HL-60/S4 (cell line): ENCODE measurements at regions not wholly inside any gene's neighbourhood (a gene's known extent, or its start where the extent isn't known, plus 50 kb on each side); places are given as distances from the start of the nearest gene placed in this dataset.

Experiments
- in situ Hi-C: fragments of 300-500 bp; cut with MboI; formaldehyde crosslinking; loops from 2 replicates; pipeline ENCODE4 v1.14.3; 2022; ENCODE audit warnings: low sequenced_read_pairs

GRCh38 chr7:25979605-25980004, 172.4 kb upstream of the NFE2L3 start:
- in situ Hi-C loops = no loop called here

GRCh38 chr7:25982684-25983083, 169.3 kb upstream of the NFE2L3 start:
- in situ Hi-C loops = no loop called here

DNA sequence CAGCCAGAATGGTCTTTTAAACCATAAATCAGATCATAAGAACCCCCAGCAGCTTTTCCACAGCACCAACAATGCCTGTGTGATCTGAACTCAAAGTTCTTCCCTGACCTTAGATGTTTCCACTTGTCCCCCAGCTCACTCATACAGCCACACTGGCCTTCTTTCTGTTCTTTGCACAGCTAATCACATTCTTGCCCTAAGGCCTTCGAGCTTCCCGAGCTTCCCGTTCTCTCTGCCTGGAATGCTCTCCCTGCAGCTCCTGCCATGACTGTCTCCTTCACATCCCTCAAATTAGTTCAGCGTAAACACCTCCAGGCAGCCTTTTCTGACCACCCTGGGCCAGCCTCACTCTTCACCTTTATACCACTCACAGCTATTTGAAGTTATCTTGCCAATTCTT, 166.8 kb upstream of the NFE2L3 start:
- in situ Hi-C loops = no loop called here

DNA sequence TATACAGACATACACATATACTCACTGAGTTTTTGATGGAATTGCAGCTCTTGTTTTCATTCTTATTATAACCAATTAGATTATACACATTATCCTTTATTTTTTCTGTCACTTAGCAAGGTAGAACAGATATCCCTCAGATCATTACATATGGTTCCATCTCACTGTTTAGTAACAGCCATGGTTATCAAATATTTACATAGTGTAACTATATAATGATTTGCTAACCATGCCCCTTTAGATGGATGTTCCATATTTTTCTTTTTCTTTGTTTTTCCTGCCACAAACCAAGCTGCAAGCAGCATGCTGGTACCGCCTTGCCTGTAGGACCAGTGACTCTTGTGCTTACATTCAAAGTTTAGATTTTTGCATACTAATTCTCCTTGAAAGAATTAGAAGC, 163.4 kb upstream of the NFE2L3 start:
- in situ Hi-C loops = no loop called here

DNA sequence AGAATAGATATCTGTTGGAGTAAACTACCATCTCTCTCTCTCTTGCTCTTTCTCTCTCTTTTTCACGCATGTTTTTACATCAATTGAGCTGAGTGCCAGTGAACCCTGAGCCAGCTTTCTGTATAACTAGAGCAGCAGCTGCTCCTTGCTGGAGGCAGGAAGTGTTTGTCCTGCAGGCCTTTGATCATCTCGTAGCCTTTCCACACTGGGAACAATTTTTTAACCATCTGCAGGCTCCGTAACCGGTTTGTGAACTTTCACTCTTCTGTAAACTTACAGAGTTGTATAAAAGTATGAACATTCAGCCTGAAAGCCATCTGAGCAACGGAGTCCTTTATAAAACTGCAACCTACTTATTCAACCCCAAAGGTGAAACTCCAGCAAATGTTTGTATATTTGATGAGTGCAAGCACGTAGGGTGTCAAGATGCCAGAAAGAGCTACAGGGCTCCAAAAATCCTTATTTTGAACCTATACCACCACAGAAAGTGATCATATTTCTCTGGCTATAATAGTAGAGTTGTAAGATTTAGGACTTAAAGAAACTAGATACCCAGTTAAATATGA, 162.8 kb upstream of the NFE2L3 start:
- in situ Hi-C loops = no loop called here

GRCh38 chr7:25994433-25994994, 157.5 kb upstream of the NFE2L3 start:
- in situ Hi-C loops = no loop called here

DNA sequence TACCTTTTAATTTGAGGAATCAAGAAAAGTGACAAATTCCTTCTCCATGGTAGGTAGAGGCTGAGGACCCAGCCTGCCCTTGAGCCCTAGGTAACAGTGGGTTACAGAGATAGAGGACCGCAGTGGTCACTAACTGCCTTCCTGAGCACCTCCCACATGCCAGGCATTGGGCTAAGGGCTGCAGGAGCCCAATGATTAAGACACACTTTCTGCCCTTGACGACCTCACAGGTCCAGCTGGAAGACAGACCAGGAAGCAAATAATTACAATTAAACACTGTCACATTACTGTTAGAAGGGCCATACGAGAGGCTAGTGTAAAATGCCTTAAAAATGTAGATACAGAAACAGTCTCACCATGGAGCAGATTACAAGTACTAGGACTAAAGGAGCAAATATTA, 156.8 kb upstream of the NFE2L3 start:
- in situ Hi-C loops = no loop called here

DNA sequence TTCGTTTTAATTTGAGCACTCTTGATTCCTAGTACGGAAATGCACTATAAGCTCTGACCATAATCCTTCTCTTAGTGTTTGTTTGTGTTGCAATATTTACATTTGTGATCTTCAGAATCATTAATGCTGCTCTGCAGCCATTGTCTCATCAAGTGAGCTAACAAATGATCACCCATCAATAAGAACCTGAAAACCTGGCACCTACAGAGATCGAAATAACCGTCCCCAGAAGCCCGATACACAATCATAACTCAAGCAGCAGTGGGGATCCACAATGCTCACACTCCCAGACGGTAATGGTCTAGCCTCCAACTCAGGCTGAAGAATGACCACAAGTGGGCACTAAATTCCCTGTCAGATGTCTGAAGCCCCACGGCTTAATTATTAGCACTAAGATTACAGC, 156.0 kb upstream of the NFE2L3 start:
- in situ Hi-C loops = no loop called here

GRCh38 chr7:25998499-25998898, 153.5 kb upstream of the NFE2L3 start:
- in situ Hi-C loops = no loop called here

- in situ Hi-C loops = no loop called here
Observed at GRCh38 chr7:26000841-26001240, 151.2 kb upstream of the NFE2L3 start.

DNA sequence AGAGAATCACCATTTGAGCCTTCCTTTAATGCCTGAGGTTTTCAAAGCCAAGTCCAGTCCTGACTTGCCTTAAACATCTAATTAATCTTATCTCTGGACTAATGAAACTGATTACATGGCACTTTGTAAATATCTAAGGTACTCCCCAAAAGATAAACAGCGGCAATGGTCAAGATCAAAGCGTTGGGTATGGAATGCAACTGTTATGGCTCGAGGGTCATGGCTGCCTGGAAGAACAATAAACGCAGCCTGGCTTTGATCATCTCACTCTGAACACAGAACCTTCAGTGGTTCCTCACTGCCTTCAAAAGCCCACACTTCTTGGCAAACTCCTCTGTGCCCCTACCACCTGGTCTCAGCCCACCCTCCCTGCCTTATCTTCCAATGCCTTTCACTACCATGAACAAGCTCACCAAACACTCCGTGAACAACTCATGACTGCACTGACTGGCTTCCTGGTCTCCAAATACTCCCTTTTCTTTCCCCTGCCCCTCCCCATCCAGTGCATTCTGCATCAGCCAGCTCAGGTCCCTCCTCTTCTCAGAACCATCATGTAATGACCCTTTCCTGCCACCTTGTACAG, 150.2 kb upstream of the NFE2L3 start:
- in situ Hi-C loops = no loop called here

DNA sequence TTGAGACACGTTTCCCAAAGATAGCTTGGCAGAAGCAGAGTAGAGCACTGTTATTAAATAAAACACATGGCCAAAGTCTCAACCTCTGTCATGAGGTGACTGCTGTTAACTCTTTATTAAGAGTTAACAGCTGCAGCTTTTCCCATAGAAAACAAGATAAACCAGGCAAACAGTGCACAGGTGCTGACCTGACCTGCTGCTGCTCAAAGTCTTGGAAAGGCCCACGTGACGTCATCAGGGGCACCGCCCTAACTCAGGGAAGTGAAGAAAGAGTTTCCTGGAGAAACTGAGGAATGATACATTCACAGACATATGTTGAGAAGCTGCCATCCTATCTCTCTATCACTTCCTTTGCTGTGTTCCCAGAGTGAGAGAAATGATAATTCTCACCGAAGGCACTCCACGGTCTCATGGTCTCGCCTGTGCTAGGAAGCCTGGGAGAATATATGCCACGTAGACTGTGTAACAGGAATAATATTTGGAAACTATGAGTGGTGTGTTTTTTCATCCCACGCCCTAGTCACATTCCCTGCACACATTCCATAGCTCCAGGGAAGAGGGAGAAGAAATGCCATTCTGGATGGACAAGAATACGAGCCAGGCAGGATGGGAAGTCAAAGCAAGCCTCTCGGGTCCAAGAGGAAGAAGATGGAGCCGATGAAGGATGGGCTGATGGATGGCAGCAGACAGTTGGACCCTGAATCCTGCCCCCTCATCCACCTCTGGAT, 146.2 kb upstream of the NFE2L3 start:
- in situ Hi-C loops = no loop called here

GRCh38 chr7:26006426-26006825, 145.6 kb upstream of the NFE2L3 start:
- in situ Hi-C loops = no loop called here

DNA sequence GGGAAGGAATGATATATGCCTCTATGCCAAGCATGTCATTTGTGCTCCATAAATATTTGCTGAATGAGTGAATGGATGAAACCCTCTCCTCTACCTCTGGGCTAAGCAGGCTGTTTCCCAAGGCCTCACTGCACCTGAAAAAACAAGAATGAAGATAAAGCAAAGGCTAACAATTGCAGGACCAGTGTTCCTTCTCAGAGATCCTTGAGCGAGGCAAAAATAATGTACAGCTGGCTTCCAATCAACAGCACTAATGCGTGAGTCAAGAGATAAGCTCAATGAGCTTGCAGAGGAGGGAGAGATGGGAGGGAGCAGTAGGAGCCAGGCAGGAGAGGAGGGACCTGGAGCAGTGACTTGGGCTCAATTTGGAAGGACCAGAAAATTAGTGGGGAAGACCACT, 144.5 kb upstream of the NFE2L3 start:
- in situ Hi-C loops = no loop called here

DNA sequence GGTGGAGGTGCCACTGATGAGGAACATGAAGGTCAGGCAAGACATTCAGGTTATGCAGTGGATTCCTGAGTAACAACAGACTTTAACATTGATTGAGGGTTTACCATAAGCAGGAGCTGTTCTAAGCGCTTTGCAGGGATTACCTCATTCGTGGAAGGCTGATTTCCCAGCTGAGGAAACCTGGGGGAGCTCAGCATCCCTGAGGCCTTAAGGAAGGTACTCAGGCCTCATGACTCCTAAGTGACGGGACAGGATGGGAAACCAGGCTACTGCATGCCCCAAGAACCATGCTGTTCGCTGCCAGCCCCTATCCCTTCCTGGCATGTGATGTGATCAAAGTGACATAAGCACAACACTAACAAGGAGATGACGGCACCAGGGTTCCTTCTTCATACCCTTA, 143.6 kb upstream of the NFE2L3 start:
- in situ Hi-C loops = no loop called here

DNA sequence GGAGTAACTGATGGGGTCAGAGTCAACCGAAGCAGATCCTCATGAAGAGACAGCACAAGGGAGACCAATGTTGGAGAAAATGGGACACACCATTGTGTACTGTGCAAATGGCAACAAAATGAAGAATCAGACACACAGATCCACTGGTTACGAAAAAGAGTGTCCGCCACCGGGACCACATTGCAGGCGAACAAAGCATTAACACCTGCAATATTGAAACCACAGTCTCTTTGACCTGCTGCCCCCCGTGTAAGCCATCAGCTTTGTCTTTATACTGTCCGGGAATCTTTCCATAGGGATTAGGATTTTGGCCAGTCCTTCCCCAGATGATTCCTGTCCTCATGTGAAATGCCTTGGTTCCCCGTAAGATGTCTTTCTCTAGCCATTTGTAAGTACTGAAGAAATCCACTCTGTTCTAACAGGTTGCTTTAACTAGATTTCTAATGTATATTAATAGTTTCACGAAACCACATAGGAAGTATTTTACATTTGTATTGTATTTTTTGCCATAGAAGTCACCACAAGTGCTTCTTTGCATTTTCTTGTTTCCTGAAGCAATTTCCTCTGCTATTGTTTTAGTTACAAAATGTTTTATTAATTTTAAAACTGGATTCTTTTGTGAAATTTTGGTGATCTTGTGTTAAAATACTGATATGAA, 140.8 kb upstream of the NFE2L3 start:
- in situ Hi-C loops = no loop called here

- in situ Hi-C loops = no loop called here
Observed at GRCh38 chr7:26013551-26014083, 138.4 kb upstream of the NFE2L3 start.

GRCh38 chr7:26022982-26023381, 129.0 kb upstream of the NFE2L3 start:
- in situ Hi-C loops = no loop called here

GRCh38 chr7:26029911-26030310, 122.1 kb upstream of the NFE2L3 start:
- in situ Hi-C loops = no loop called here

DNA sequence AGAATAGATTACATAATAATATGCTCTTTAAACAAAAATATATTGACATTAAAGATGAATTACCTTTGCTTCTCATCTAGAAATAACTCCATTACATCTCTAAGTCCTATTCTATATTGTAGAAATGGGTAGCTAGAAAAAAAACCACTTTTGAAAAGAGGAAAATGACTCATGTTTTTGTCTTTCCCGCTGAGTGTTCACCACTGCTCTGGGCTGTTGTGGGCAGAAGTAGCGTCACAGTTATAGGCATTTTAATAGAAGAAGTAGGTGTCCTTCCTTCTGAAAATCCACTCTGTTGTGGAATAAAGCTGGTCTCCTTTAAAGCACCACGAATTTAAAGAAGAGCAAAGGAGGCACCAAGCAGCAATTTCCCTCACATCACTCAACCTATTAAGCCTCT, 117.6 kb upstream of the NFE2L3 start:
- in situ Hi-C loops = no loop called here

DNA sequence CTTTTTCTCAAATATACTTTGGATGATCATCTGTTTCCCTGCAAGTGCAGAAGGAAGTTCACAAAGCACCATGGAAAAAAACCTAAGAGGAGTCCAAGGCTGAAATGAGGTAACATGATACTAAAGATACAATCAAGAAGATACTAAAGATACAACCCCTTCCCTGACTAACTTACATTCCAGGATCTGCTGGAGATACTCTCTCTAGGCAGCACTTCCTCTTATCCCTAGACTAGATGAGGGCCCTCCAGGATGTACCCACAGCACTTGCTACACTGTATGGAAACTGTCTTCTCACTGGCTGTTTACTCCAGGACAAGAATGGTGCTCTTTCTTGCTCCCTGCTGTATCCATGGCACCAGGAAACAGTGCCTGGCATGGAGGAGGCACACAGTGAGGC, 116.4 kb upstream of the NFE2L3 start:
- in situ Hi-C loops = no loop called here

DNA sequence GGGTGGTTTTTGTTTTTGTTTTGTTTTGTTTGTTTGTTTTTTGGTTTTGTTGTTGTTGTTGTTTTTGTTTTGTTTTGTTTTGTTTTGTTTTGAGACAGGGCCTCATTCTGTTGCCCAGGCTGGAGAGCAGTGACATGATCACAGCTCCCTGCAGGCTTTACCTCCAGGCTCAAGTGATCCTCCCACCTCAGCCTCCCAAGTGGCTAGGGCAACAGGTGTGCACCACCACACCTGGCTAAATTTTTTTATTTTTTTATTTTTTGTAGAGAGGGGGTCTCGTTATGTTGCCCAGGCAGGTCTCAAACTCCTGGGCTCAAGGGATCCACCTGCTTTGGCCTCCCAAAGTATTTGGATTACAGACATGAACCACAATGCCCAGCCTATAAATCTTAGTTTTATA, 115.9 kb upstream of the NFE2L3 start:
- in situ Hi-C loops = no loop called here
